Mesenchymal stem cell (in vitro differentiated cells and primary cell): ENCODE measurements at regions not wholly inside any gene's neighbourhood (a gene's known extent, or its start where the extent isn't known, plus 50 kb on each side); places are given as distances from the start of the nearest gene placed in this dataset.
A peak's percentile ranks its signal among the peaks of the same experiment; 100 is the strongest.
"Not testable (repeated sequence)": the region's sequence is repeated elsewhere in the genome, so short reads cannot be mapped to it uniquely, and the experiment has no call there.

Source experiments
- DNase-seq: peaks from one replicate; pipeline ENCODE4 v3.0.0-alpha.2; 2013
- H2AFZ ChIP-seq: one replicate; pipeline ENCODE4 v1.6.1; 2013; ENCODE audit warnings: low read depth, mild to moderate bottlenecking, control low read depth, inconsistent platforms, low read length, moderate library complexity
- H2AK5ac ChIP-seq: 2 replicates; pipeline ENCODE4 v1.6.1; 2013; ENCODE audit warnings: low read length, moderate library complexity, mild to moderate bottlenecking, inconsistent platforms; ENCODE audit not compliant: severe bottlenecking
- H2BK120ac ChIP-seq: one replicate; pipeline ENCODE4 v1.6.1; 2013; ENCODE audit warnings: low read depth, mild to moderate bottlenecking, inconsistent platforms, low read length, moderate library complexity
- H2BK12ac ChIP-seq, 2 experiments: one replicate each; pipeline ENCODE4 v1.6.1; 2013; ENCODE audit warnings: inconsistent platforms in 2 of 2, low read length in 2 of 2, mild to moderate bottlenecking in 2 of 2, moderate library complexity in 2 of 2, control low read depth in 1 of 2
- H2BK15ac ChIP-seq: one replicate; pipeline ENCODE4 v1.6.1; 2013; ENCODE audit warnings: mild to moderate bottlenecking, low read depth, inconsistent platforms; ENCODE audit not compliant: poor library complexity, severe bottlenecking
- H2BK5ac ChIP-seq: 2 replicates; pipeline ENCODE4 v1.6.1; 2013; ENCODE audit warnings: low read depth, mild to moderate bottlenecking, low read length, control low read depth, inconsistent platforms; ENCODE audit not compliant: poor library complexity, severe bottlenecking
- H3K14ac ChIP-seq, 2 experiments: one replicate each; pipeline ENCODE4 v1.6.1; 2013; ENCODE audit warnings: inconsistent platforms in 2 of 2, low read length in 2 of 2, control low read depth in 1 of 2, mild to moderate bottlenecking in 1 of 2, moderate library complexity in 1 of 2
- H3K18ac ChIP-seq, 2 experiments: one replicate each; pipeline ENCODE4 v1.6.1; 2013; ENCODE audit warnings: inconsistent platforms in 2 of 2, low read length in 2 of 2, control low read depth in 1 of 2, low read depth in 1 of 2, mild to moderate bottlenecking in 1 of 2
- H3K23ac ChIP-seq, 2 experiments: one replicate each; pipeline ENCODE4 v1.6.1; 2013; ENCODE audit warnings: inconsistent platforms in 2 of 2, low read length in 2 of 2, mild to moderate bottlenecking in 2 of 2, moderate library complexity in 2 of 2, control low read depth in 1 of 2
- H3K27ac ChIP-seq: 2 replicates; pipeline ENCODE4 v1.5.1; 2013; ENCODE audit warnings: mild to moderate bottlenecking, moderate library complexity, low read length, control low read depth, inconsistent platforms; ENCODE audit not compliant: poor library complexity, severe bottlenecking
- H3K27me3 ChIP-seq, 2 experiments: 2 replicates each; pipeline versions ENCODE4 v1.6.1 to v1.7.0; 2013; ENCODE audit warnings: low read length in 2 of 2, mild to moderate bottlenecking in 2 of 2, moderate library complexity in 2 of 2, control low read depth in 1 of 2, inconsistent platforms in 1 of 2; ENCODE audit not compliant: control insufficient read depth in 1 of 2, insufficient read depth in 1 of 2
- H3K36me3 ChIP-seq, 2 experiments: 2 replicates each; pipeline versions ENCODE4 v1.6.1 to v1.7.0; 2013; ENCODE audit warnings: low read length in 2 of 2, control low read depth in 1 of 2, inconsistent platforms in 1 of 2, low read depth in 1 of 2, mild to moderate bottlenecking in 1 of 2; ENCODE audit not compliant: insufficient read depth in 2 of 2, control insufficient read depth in 1 of 2
- H3K4ac ChIP-seq, 2 experiments: one replicate each; pipeline ENCODE4 v1.6.1; 2013; ENCODE audit warnings: inconsistent platforms in 2 of 2, low read length in 2 of 2, mild to moderate bottlenecking in 2 of 2, moderate library complexity in 2 of 2, control low read depth in 1 of 2, low read depth in 1 of 2
- H3K4me1 ChIP-seq: 2 replicates; pipeline ENCODE4 v1.6.1; 2013; ENCODE audit warnings: low read depth, low read length, control low read depth; ENCODE audit not compliant: control insufficient read depth, insufficient read depth
- H3K4me2 ChIP-seq: 2 replicates; pipeline ENCODE4 v1.6.1; 2013; ENCODE audit warnings: low read length, mild to moderate bottlenecking, inconsistent platforms; ENCODE audit not compliant: poor library complexity, severe bottlenecking
- H3K4me3 ChIP-seq, 2 experiments: 2 replicates each; pipeline versions ENCODE4 v1.5.1 to v1.7.0; 2013; ENCODE audit warnings: low read length in 2 of 2, mild to moderate bottlenecking in 2 of 2, control low read depth in 1 of 2, low read depth in 1 of 2; ENCODE audit not compliant: insufficient read depth in 1 of 2
- H3K79me1 ChIP-seq: replicated peaks from 2 replicates; pipeline ENCODE4 v1.6.1; 2013; ENCODE audit warnings: mild to moderate bottlenecking, control low read depth, low read length, inconsistent platforms; ENCODE audit not compliant: poor library complexity, severe bottlenecking
- H3K9ac ChIP-seq: 2 replicates; pipeline ENCODE4 v1.7.0; 2013; ENCODE audit warnings: mild to moderate bottlenecking, low read length, moderate library complexity
- H3K9me3 ChIP-seq: 2 replicates; pipeline ENCODE4 v1.7.0; 2013; ENCODE audit warnings: mild to moderate bottlenecking, low read length; ENCODE audit not compliant: control insufficient read depth
- H4K8ac ChIP-seq: one replicate; pipeline ENCODE4 v1.6.1; 2013; ENCODE audit warnings: inconsistent platforms, mild to moderate bottlenecking, low read length, moderate library complexity
- H4K91ac ChIP-seq: one replicate; pipeline ENCODE4 v1.6.1; 2013; ENCODE audit warnings: mild to moderate bottlenecking, low read length, inconsistent platforms
- WGBS: methylation state at CpG from one replicate; pipeline ENCODE4 v1.1.7; 2013; ENCODE audit warnings: mixed read lengths; 5-methylcytosine and 5-hydroxymethylcytosine counted together

- H3K9me3 ChIP-seq, H3K9ac ChIP-seq, DNase-seq, H2BK120ac ChIP-seq, H3K4ac ChIP-seq, H3K23ac ChIP-seq, H3K27me3 ChIP-seq, H2AK5ac ChIP-seq, H3K79me1 ChIP-seq, H3K27ac ChIP-seq, H2AFZ ChIP-seq, H2BK12ac ChIP-seq, H4K8ac ChIP-seq, H3K4me1 ChIP-seq, H3K4me3 ChIP-seq, H4K91ac ChIP-seq, H2BK15ac ChIP-seq, H3K4me2 ChIP-seq, H3K14ac ChIP-seq, H3K36me3 ChIP-seq, H2BK5ac ChIP-seq, H3K18ac ChIP-seq: not testable (repeated sequence)
- WGBS = 51% methylated on average over 5 of the region's 8 CpGs
Observed at GRCh38 chr13:67902960-67903359, 672.8 kb upstream of the PCDH9 start.

GRCh38 chr13:67880916-67881315, 650.8 kb upstream of the PCDH9 start:
- H3K14ac ChIP-seq = no peak overlapping the region

GRCh38 chr13:67878376-67878775, 648.2 kb upstream of the PCDH9 start:
- H3K36me3 ChIP-seq = no peaks in the 10 kb centered on the region
- WGBS = 90% methylated on average over 8 of the region's 8 CpGs
- no peak overlapping the region for H3K14ac ChIP-seq
- no peak overlapping the region for H4K91ac ChIP-seq
- no peak overlapping the region for H3K4ac ChIP-seq
- H3K4me1 ChIP-seq = peaks cover 3% of the 10 kb centered on the region
- no peak overlapping the region for H2AFZ ChIP-seq
- no peak overlapping the region for H3K23ac ChIP-seq
- no peak for DNase-seq
- H2BK12ac ChIP-seq = no peak overlapping the region
- H4K8ac ChIP-seq = no peak overlapping the region
- H2AK5ac ChIP-seq = no peak overlapping the region
- no peaks in the 10 kb centered on the region for H3K79me1 ChIP-seq
- no peaks in the 10 kb centered on the region for H3K9me3 ChIP-seq
- no peak overlapping the region for H3K27ac ChIP-seq
- H3K9ac ChIP-seq = no peak overlapping the region
- no peak overlapping the region for H2BK120ac ChIP-seq
- no peak overlapping the region for H3K4me3 ChIP-seq
- no peak overlapping the region for H3K18ac ChIP-seq
- H3K27me3 ChIP-seq = no peaks in the 10 kb centered on the region
- no peak overlapping the region for H2BK15ac ChIP-seq
- no peak overlapping the region for H3K4me2 ChIP-seq
- H2BK5ac ChIP-seq = no peak overlapping the region

More at GRCh38 chr13:67880916-67881315, 650.8 kb upstream of the PCDH9 start:
- Histone ChIP-seq H2AFZ (no peak overlapping the region), H3K36me3 (no peaks in the 10 kb centered on the region), H2BK15ac (no peak overlapping the region), H3K79me1 (no peaks in the 10 kb centered on the region), H3K9ac (no peak overlapping the region), H4K8ac (no peak overlapping the region), H3K4me2 (no peak overlapping the region), H3K23ac (no peak overlapping the region), H4K91ac (no peak overlapping the region), H2BK5ac (no peak overlapping the region), H3K18ac (no peak overlapping the region), H3K27ac (no peak overlapping the region), H2BK12ac (no peak overlapping the region), H3K4me3 (no peak overlapping the region), H2BK120ac (no peak overlapping the region), H2AK5ac (no peak overlapping the region), H3K4me1 (peaks cover 3% of the 10 kb centered on the region), H3K4ac (no peak overlapping the region), H3K27me3 (no peaks in the 10 kb centered on the region), H3K9me3 (no peaks in the 10 kb centered on the region)
- 100% methylated on average over 1 of the region's 1 CpG for WGBS
- peak; percentile 3 for DNase-seq

- Histone ChIP-seq H3K18ac (no peak overlapping the region), H2AK5ac (no peak overlapping the region), H2BK15ac (no peak overlapping the region), H3K27me3 (no peaks in the 10 kb centered on the region), H3K4ac (no peak overlapping the region), H2AFZ (no peak overlapping the region), H2BK12ac (no peak overlapping the region), H2BK5ac (no peak overlapping the region), H3K4me1 (peaks cover 3% of the 10 kb centered on the region), H3K9ac (no peak overlapping the region), H3K79me1 (no peaks in the 10 kb centered on the region), H3K4me3 (no peak overlapping the region), H4K91ac (no peak overlapping the region), H3K4me2 (no peak overlapping the region), H3K36me3 (no peaks in the 10 kb centered on the region), H4K8ac (no peak overlapping the region), H3K9me3 (no peaks in the 10 kb centered on the region), H3K14ac (no peak overlapping the region), H3K27ac (no peak overlapping the region), H3K23ac (no peak overlapping the region), H2BK120ac (no peak overlapping the region)
- WGBS = 91% methylated on average over 5 of the region's 5 CpGs
- DNase-seq = no peak
Observed at GRCh38 chr13:67877031-67877430, 646.9 kb upstream of the PCDH9 start.
